GM12878 (cell line): ENCODE measurements at regions not wholly inside any gene's neighbourhood (a gene's known extent, or its start where the extent isn't known, plus 50 kb on each side); places are given as distances from the start of the nearest gene placed in this dataset.

Experiments
- ATAC-seq: fragments of 200-7000 bp; cut with Tn5 transposase; 3 replicates; pipeline ENCODE4 v1.9.1; 2020; ENCODE audit warnings: mild to moderate bottlenecking, moderate library complexity
- BruUV-seq: library from RNA; stranded (reverse); fragments of 400-500 nt; replicated peaks from 2 replicates; lab custom pipeline; 2021; lab: Mats Ljungman, UMichigan
- CTCF ChIA-PET: fragments of 300-600 bp; sonication (Branson Sonifier 250); formaldehyde crosslinking; extraction: SDS; loops from one replicate; lab custom pipeline; 2021; ENCODE audit warnings: inconsistent platforms; lab: Yijun Ruan, JAX
- POLR2A ChIA-PET: fragments of 350-600 bp; formaldehyde crosslinking; extraction: SDS; loops from one replicate; lab custom pipeline; 2021; ENCODE audit warnings: inconsistent platforms; lab: Charles Lee
- RAD21 ChIA-PET: fragments of 300-600 bp; sonication (Branson Sonifier 250); formaldehyde crosslinking; loops from one replicate; lab custom pipeline; 2023; ENCODE audit warnings: antibody characterized with exemption; ENCODE audit not compliant: unreplicated experiment; lab: Charles Lee
- SMC1A ChIA-PET: fragments of 300-600 bp; sonication (Branson Sonifier 250); formaldehyde crosslinking; loops from one replicate; lab custom pipeline; 2023; ENCODE audit not compliant: unreplicated experiment, uncharacterized antibody; lab: Charles Lee
- DNase-seq: peaks from one replicate; pipeline ENCODE4 v3.0.0-alpha.2; 2011; ENCODE audit warnings: low read depth, low spot score
- FAIRE-seq: peaks from 3 replicates; lab custom pipeline; 2011; peaks lifted over from hg19 to GRCh38; lab: Jason Lieb, UNC
- H2AFZ ChIP-seq: 2 replicates; pipeline ENCODE4 v1.6.0; 2011; ENCODE audit warnings: low read depth, low read length, control low read depth; ENCODE audit not compliant: control insufficient read depth
- H3K27ac ChIP-seq: 2 replicates; pipeline ENCODE4 v1.5.1; 2011; ENCODE audit warnings: control low read depth; ENCODE audit not compliant: control insufficient read depth, insufficient read depth
- H3K27me3 ChIP-seq, 2 experiments: replicated peaks in 1 of 2; 2 replicates each; pipeline versions ENCODE4 v1.6.0 to v1.6.1; 2011; ENCODE audit warnings: low read length in 1 of 2; ENCODE audit not compliant: control insufficient read depth in 2 of 2, insufficient read depth in 2 of 2
- H3K36me3 ChIP-seq, 2 experiments: 2 replicates each; pipeline ENCODE4 v1.5.1; 2011; ENCODE audit warnings: low read length in 1 of 2; ENCODE audit not compliant: control insufficient read depth in 2 of 2, insufficient read depth in 2 of 2
- H3K4me1 ChIP-seq: 2 replicates; pipeline ENCODE4 v1.6.1; 2011; ENCODE audit warnings: mild to moderate bottlenecking, low read length, moderate library complexity, mixed read lengths; ENCODE audit not compliant: control insufficient read depth, insufficient read depth
- H3K4me2 ChIP-seq: 2 replicates; pipeline ENCODE4 v1.6.0; 2011; ENCODE audit warnings: control low read depth; ENCODE audit not compliant: control insufficient read depth, insufficient read depth
- H3K4me3 ChIP-seq: fragments of 200-600 bp; sonication (generic); 2 replicates; pipeline ENCODE4 v1.5.1; 2016
- H3K79me2 ChIP-seq: 2 replicates; pipeline ENCODE4 v1.6.0; 2011; ENCODE audit warnings: low read length; ENCODE audit not compliant: control insufficient read depth, insufficient read depth
- H3K9ac ChIP-seq: 2 replicates; pipeline ENCODE4 v1.8.0; 2011; ENCODE audit warnings: low read length, control low read depth, mixed read lengths; ENCODE audit not compliant: control insufficient read depth, insufficient read depth
- H3K9me3 ChIP-seq: replicated peaks from 3 replicates; pipeline ENCODE4 v1.5.1; 2011; ENCODE audit warnings: mild to moderate bottlenecking, low read length; ENCODE audit not compliant: control insufficient read depth, insufficient read depth
- H4K20me1 ChIP-seq: 2 replicates; pipeline ENCODE4 v1.6.0; 2011; ENCODE audit not compliant: control insufficient read depth, insufficient read depth
- ATF3 ChIP-seq: IDR thresholded peaks from 2 replicates; pipeline ENCODE4 v1.6.1; 2011; ENCODE audit warnings: low read depth, mild to moderate bottlenecking, low read length, moderate library complexity, borderline replicate concordance; ENCODE audit errors: extremely low read depth
- CREB1 ChIP-seq: IDR thresholded peaks from 2 replicates; pipeline ENCODE4 v1.6.1; 2012; ENCODE audit warnings: low read depth, mild to moderate bottlenecking, inconsistent platforms
- CREM ChIP-seq: IDR thresholded peaks from 2 replicates; pipeline ENCODE4 v1.6.1; 2014; ENCODE audit warnings: antibody characterized with exemption, low read depth
- EGR1 ChIP-seq, 2 experiments: IDR thresholded peaks; 1 replicate in 1 of 2; 2 replicates in 1 of 2; pipeline ENCODE4 v1.6.1; 2011 to 2012; ENCODE audit warnings: low read depth in 2 of 2, low read length in 2 of 2, borderline replicate concordance in 1 of 2, mild to moderate bottlenecking in 1 of 2, moderate library complexity in 1 of 2
- IKZF2 ChIP-seq, 2 experiments: fragments of 450-650 bp; IDR thresholded peaks; 2 replicates each; pipeline ENCODE4 v1.6.1; 2017; ENCODE audit warnings: mild to moderate bottlenecking in 2 of 2, moderate library complexity in 2 of 2
- NFXL1 ChIP-seq: fragments of 450-650 bp; IDR thresholded peaks from 2 replicates; pipeline ENCODE4 v1.6.1; 2017; ENCODE audit warnings: antibody characterized with exemption, mild to moderate bottlenecking, borderline replicate concordance
- NR2C1 ChIP-seq: fragments of 450-650 bp; IDR thresholded peaks from 2 replicates; pipeline ENCODE4 v1.6.1; 2017; ENCODE audit warnings: antibody characterized with exemption, mild to moderate bottlenecking, moderate library complexity
- NR2F1 ChIP-seq: fragments of 450-650 bp; conservative IDR thresholded peaks from 2 replicates; pipeline ENCODE4 v1.6.1; 2017; ENCODE audit warnings: mild to moderate bottlenecking
- PAX5 ChIP-seq: IDR thresholded peaks from 2 replicates; pipeline ENCODE4 v1.6.1; 2011; ENCODE audit warnings: low read depth, low read length, borderline replicate concordance
- RUNX3 ChIP-seq: IDR thresholded peaks from 2 replicates; pipeline ENCODE4 v1.6.1; 2012; ENCODE audit warnings: low read length, inconsistent platforms
- STAT3 ChIP-seq: IDR thresholded peaks from 2 replicates; pipeline ENCODE4 v1.6.1; 2011; ENCODE audit warnings: low read depth, low read length, improper control_type of control experiment
- WRNIP1 ChIP-seq: IDR thresholded peaks from 2 replicates; pipeline ENCODE4 v1.6.1; 2011; ENCODE audit warnings: low read depth, low read length, improper control_type of control experiment, borderline replicate concordance
- YBX1 ChIP-seq: fragments of 450-650 bp; IDR thresholded peaks from 2 replicates; pipeline ENCODE4 v1.6.1; 2016; ENCODE audit warnings: antibody characterized with exemption
- WGBS: methylation state at CpG from one replicate; pipeline ENCODE4 v1.1.6; 2016; ENCODE audit warnings: low lambda C conversion rate; ENCODE audit not compliant: insufficient replicate concordance, insufficient coverage; ENCODE audit errors: missing lambda C conversion rate; 5-methylcytosine and 5-hydroxymethylcytosine counted together
- in situ Hi-C: fragments of 300-500 bp; cut with MboI; formaldehyde crosslinking; loops from 9 replicates; pipeline ENCODE4 v1.14.3; 2018; ENCODE audit warnings: mixed read lengths
- intact Hi-C: fragments of 100-400 bp; cut with micrococcal nuclease; formaldehyde crosslinking; loops from one replicate; pipeline ENCODE4 v1.14.2; 2022; ENCODE audit not compliant: unreplicated experiment
- TF ChIP-seq, protein P1 (sequence below): fragments of 450-650 bp; formaldehyde crosslinking; IDR thresholded peaks from 2 replicates; pipeline ENCODE4 v1.4.0; 2020; ENCODE audit warnings: mild to moderate bottlenecking, moderate library complexity
- TF ChIP-seq, protein P2 (sequence below): IDR thresholded peaks from 2 replicates; pipeline ENCODE4 v1.6.1; 2012; ENCODE audit warnings: low read length, inconsistent platforms

DNA sequence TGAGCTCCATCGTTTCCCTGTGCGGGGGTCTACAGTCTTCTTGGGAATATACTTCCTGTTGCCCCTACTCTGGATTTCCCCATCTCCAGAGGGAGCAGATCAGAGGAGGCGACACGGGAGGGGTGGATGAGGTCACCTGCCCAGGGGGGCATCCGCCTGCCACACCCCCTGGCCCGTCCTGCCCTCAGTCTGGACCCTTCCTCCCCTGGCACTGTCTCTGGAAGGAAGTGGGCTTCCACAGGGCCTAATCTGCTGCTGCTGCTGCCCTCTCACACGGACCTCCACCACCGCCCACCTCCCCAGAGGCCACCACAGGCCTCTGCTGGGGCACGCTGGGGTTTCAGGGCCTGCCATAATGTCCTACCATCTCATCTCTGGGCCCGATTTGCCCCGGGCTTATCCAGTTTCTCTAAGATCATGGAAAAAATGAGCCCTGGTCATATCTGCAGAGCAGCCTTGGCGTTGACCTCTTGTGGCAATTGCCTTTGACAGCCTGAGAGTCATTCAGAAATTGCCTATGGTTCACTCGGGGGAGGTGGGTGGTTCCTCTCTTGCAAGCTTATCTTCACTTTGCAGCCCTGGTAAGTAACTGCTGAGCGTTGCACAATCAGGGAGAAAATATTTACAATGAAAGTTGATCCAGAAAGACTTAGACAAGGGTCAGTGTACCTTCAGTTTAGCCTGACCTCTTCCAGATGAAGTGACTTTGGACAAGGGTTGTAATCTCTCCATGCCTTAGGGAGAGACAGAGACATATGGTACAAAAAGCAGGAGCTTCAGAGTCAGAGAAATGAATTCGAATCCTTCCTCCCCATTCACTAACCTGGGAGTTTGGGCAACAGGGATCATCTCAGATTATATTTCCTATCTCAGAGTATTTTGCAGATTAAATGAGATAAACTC is 252.4 kb downstream of the TOMM20 start:
- BruUV-seq = no TSS peak
- in situ Hi-C loops = no loop called here
- DNase-seq (no peak), FAIRE-seq (no peak), ATAC-seq (peak; percentile 50)
- ChIA-PET CTCF (interaction anchor here (0.7 to 2.1 kb wide), 11 partner anchors 23 to 265 kb away, joined by 3 to 6 read pairs (median 4); no protein-coding TSS in a partner anchor), SMC1A (interaction anchor here (0.7 to 3.7 kb wide), 16 partner anchors 16 to 257 kb away, joined by 3 to 30 read pairs (median 3); no protein-coding TSS in a partner anchor), RAD21 (interaction anchor here (0.6 to 1.7 kb wide), 19 partner anchors 27 to 376 kb away, joined by 3 to 10 read pairs (median 4); no protein-coding TSS in a partner anchor), POLR2A (interaction anchor here (0.5 to 1.3 kb wide), 4 partner anchors 31 to 177 kb away, joined by 3 to 4 read pairs (median 4); no protein-coding TSS in a partner anchor)
- H3K9me3 ChIP-seq = no peaks in the 10 kb centered on the region; the same call in 2 of the 3 replicates
- peaks cover 40% of the 10 kb centered on the region for H3K4me1 ChIP-seq
- 45% methylated on average over 15 of the region's 15 CpGs for WGBS
- H3K27ac ChIP-seq = no peak overlapping the region
- no peak for TF ChIP-seq STAT3
- no peak for TF ChIP-seq YBX1
- TF ChIP-seq, protein P1, sequence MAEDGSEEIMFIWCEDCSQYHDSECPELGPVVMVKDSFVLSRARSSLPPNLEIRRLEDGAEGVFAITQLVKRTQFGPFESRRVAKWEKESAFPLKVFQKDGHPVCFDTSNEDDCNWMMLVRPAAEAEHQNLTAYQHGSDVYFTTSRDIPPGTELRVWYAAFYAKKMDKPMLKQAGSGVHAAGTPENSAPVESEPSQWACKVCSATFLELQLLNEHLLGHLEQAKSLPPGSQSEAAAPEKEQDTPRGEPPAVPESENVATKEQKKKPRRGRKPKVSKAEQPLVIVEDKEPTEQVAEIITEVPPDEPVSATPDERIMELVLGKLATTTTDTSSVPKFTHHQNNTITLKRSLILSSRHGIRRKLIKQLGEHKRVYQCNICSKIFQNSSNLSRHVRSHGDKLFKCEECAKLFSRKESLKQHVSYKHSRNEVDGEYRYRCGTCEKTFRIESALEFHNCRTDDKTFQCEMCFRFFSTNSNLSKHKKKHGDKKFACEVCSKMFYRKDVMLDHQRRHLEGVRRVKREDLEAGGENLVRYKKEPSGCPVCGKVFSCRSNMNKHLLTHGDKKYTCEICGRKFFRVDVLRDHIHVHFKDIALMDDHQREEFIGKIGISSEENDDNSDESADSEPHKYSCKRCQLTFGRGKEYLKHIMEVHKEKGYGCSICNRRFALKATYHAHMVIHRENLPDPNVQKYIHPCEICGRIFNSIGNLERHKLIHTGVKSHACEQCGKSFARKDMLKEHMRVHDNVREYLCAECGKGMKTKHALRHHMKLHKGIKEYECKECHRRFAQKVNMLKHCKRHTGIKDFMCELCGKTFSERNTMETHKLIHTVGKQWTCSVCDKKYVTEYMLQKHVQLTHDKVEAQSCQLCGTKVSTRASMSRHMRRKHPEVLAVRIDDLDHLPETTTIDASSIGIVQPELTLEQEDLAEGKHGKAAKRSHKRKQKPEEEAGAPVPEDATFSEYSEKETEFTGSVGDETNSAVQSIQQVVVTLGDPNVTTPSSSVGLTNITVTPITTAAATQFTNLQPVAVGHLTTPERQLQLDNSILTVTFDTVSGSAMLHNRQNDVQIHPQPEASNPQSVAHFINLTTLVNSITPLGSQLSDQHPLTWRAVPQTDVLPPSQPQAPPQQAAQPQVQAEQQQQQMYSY (CRISPR knock-in tag) = no peak
- no peak for TF ChIP-seq IKZF2 (IDR thresholded peaks at IDR 0.05)
- 0 out of 3 replicates have a peak, but pooled peaks of 1 of the 2 experiments have one; percentile 17 for TF ChIP-seq EGR1 (IDR thresholded peaks at IDR 0.05; ENCODE audit: borderline replicate concordance in 1 of 2, low read depth in 2 of 2, low read length in 2 of 2)
- 0 out of 2 replicates have a peak, but pooled peaks have one; percentile 27 for TF ChIP-seq CREM
- TF ChIP-seq ATF3 = no peak
- no peak for TF ChIP-seq PAX5
- TF ChIP-seq NR2F1 = 0 out of 2 replicates have a peak, but pooled peaks have one; percentile 20
- TF ChIP-seq NFXL1 = no peak
- peak; percentile 26 for TF ChIP-seq RUNX3
- no peak for TF ChIP-seq CREB1
- TF ChIP-seq WRNIP1 = no peak
- TF ChIP-seq, protein P2, sequence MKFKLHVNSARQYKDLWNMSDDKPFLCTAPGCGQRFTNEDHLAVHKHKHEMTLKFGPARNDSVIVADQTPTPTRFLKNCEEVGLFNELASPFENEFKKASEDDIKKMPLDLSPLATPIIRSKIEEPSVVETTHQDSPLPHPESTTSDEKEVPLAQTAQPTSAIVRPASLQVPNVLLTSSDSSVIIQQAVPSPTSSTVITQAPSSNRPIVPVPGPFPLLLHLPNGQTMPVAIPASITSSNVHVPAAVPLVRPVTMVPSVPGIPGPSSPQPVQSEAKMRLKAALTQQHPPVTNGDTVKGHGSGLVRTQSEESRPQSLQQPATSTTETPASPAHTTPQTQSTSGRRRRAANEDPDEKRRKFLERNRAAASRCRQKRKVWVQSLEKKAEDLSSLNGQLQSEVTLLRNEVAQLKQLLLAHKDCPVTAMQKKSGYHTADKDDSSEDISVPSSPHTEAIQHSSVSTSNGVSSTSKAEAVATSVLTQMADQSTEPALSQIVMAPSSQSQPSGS = no peak
- no peak for TF ChIP-seq NR2C1
- no peaks in the 10 kb centered on the region for H4K20me1 ChIP-seq
- no peak overlapping the region for H3K9ac ChIP-seq
- no peak overlapping the region for H3K4me3 ChIP-seq
- intact Hi-C loops = loop anchor here (2.0 to 5.0 kb wide), 3 partner anchors 33 to 377 kb away; no protein-coding TSS in a partner anchor
- H3K27me3 ChIP-seq = no peaks in the 10 kb centered on the region
- no peaks in the 10 kb centered on the region for H3K79me2 ChIP-seq
- no peak overlapping the region; the same call in 1 of the 2 replicates for H3K4me2 ChIP-seq
- H3K36me3 ChIP-seq = no peaks in the 10 kb centered on the region
- H2AFZ ChIP-seq = no peak overlapping the region
